AG10803 (cell line): ENCODE measurements at regions not wholly inside any gene's neighbourhood (a gene's known extent, or its start where the extent isn't known, plus 50 kb on each side); places are given as distances from the start of the nearest gene placed in this dataset.
"Not testable (repeated sequence)": the region's sequence is repeated elsewhere in the genome, so short reads cannot be mapped to it uniquely, and the experiment has no call there.

Experiments used
- DNase-seq: peaks from one replicate; pipeline ENCODE4 v3.0.0; 2010; ENCODE audit warnings: low read depth
- H3K4me3 ChIP-seq: 2 replicates; pipeline ENCODE4 v1.5.1; 2011; ENCODE audit warnings: mild to moderate bottlenecking, low read length, control low read depth
- CTCF ChIP-seq: conservative IDR thresholded peaks from 2 replicates; pipeline ENCODE4 v1.5.1; 2011; ENCODE audit warnings: mild to moderate bottlenecking, low read length, control low read depth, inconsistent platforms

GRCh38 chr22:25420925-25421904, 143.3 kb upstream of the GRK3 start:
- no peak overlapping the region for H3K4me3 ChIP-seq
- DNase-seq = no peak
- 0 out of 2 replicates have a peak, but pooled peaks have one; percentile 3 for TF ChIP-seq CTCF

GRCh38 chr22:25426530-25427308, 137.8 kb upstream of the GRK3 start:
- TF ChIP-seq CTCF = peak; percentile 33; the same call in 1 of the 2 replicates
- H3K4me3 ChIP-seq, DNase-seq: not testable (repeated sequence)

GRCh38 chr22:25431637-25432342, 132.7 kb upstream of the GRK3 start:
- not testable (repeated sequence) for H3K4me3 ChIP-seq, DNase-seq

GRCh38 chr22:25433381-25433970, 131.0 kb upstream of the GRK3 start:
- not testable (repeated sequence) for H3K4me3 ChIP-seq, DNase-seq

- no peak for DNase-seq
- no peak for TF ChIP-seq CTCF
- no peak overlapping the region for H3K4me3 ChIP-seq
These were observed 126.9 kb upstream of the GRK3 start for GRCh38 chr22:25437414-25438160.

- no peak for DNase-seq
- H3K4me3 ChIP-seq = no peak overlapping the region
- TF ChIP-seq CTCF = no peak
These were observed 117.3 kb upstream of the GRK3 start for GRCh38 chr22:25447067-25447685.
